DND-41 (cell line): ENCODE measurements at regions not wholly inside any gene's neighbourhood (a gene's known extent, or its start where the extent isn't known, plus 50 kb on each side); places are given as distances from the start of the nearest gene placed in this dataset.

Source experiments
- ATAC-seq: fragments of 200-7000 bp; cut with Tn5 transposase; 3 replicates; pipeline ENCODE4 v1.9.1; 2021; ENCODE audit warnings: low read depth; ENCODE audit not compliant: insufficient read depth
- DNase-seq: peaks from one replicate; pipeline ENCODE4 v3.0.0-alpha.2; 2020
- H2AFZ ChIP-seq: 2 replicates; pipeline ENCODE4 v1.6.0; 2012; ENCODE audit warnings: low read depth, low read length
- H3K27ac ChIP-seq: 2 replicates; pipeline ENCODE4 v1.5.1; 2012; ENCODE audit warnings: low read length, inconsistent platforms
- H3K27me3 ChIP-seq: fragments of 200-600 bp; sonication (generic); 2 replicates; pipeline ENCODE4 v1.6.0; 2012; ENCODE audit warnings: low read length, mild to moderate bottlenecking, inconsistent platforms; ENCODE audit not compliant: insufficient read depth, poor library complexity
- H3K36me3 ChIP-seq: 2 replicates; pipeline ENCODE4 v1.5.1; 2012; ENCODE audit warnings: low read length, inconsistent platforms; ENCODE audit not compliant: insufficient read depth
- H3K4me1 ChIP-seq: 2 replicates; pipeline ENCODE4 v1.5.1; 2012; ENCODE audit warnings: mild to moderate bottlenecking, low read length; ENCODE audit not compliant: insufficient read depth
- H3K4me2 ChIP-seq: 2 replicates; pipeline ENCODE4 v1.6.0; 2012; ENCODE audit warnings: mild to moderate bottlenecking, moderate library complexity, low read length, inconsistent platforms; ENCODE audit not compliant: insufficient read depth
- H3K4me3 ChIP-seq, 2 experiments: fragments of 200-600 bp in 1 of 2; shearing (Covaris generic) in 1 of 2; 2 replicates each; pipeline ENCODE4 v1.5.1; 2012 to 2016; ENCODE audit warnings: inconsistent platforms in 2 of 2, low read length in 2 of 2, mild to moderate bottlenecking in 2 of 2, low read depth in 1 of 2, moderate library complexity in 1 of 2
- H3K79me2 ChIP-seq: 2 replicates; pipeline ENCODE4 v1.6.0; 2012; ENCODE audit warnings: low read length, inconsistent platforms; ENCODE audit not compliant: insufficient read depth
- H3K9ac ChIP-seq: 2 replicates; pipeline ENCODE4 v1.6.0; 2012; ENCODE audit warnings: low read depth, mild to moderate bottlenecking, inconsistent platforms, low read length, moderate library complexity
- H3K9me3 ChIP-seq: 2 replicates; pipeline ENCODE4 v1.5.1; 2012; ENCODE audit warnings: low read length, moderate library complexity, mild to moderate bottlenecking, inconsistent platforms; ENCODE audit not compliant: insufficient read depth, severe bottlenecking
- H4K20me1 ChIP-seq: 2 replicates; pipeline ENCODE4 v1.6.0; 2012; ENCODE audit warnings: low read length; ENCODE audit not compliant: insufficient read depth
- EZH2 ChIP-seq: IDR thresholded peaks from 3 replicates; pipeline ENCODE4 v1.6.1; 2012; ENCODE audit warnings: borderline replicate concordance, low read depth, mild to moderate bottlenecking, moderate library complexity, low read length, inconsistent platforms; ENCODE audit not compliant: severe bottlenecking
- TF ChIP-seq, protein P1 (sequence below): IDR thresholded peaks from 2 replicates; pipeline ENCODE4 v1.5.1; 2012; ENCODE audit warnings: borderline replicate concordance, low read length, moderate library complexity, mild to moderate bottlenecking; ENCODE audit not compliant: poor library complexity, severe bottlenecking; ENCODE audit errors: extremely low read depth

- H3K4me2 ChIP-seq, result no peak overlapping the region
- H3K4me1 ChIP-seq, result no peaks in the 10 kb centered on the region
- H4K20me1 ChIP-seq, result no peaks in the 10 kb centered on the region
- H3K27ac ChIP-seq, result no peak overlapping the region
- H3K79me2 ChIP-seq, result no peaks in the 10 kb centered on the region
- ATAC-seq (no peak), DNase-seq (no peak)
- no peak overlapping the region for H3K9ac ChIP-seq
- H2AFZ ChIP-seq, result no peak overlapping the region
- TF ChIP-seq, protein P1, sequence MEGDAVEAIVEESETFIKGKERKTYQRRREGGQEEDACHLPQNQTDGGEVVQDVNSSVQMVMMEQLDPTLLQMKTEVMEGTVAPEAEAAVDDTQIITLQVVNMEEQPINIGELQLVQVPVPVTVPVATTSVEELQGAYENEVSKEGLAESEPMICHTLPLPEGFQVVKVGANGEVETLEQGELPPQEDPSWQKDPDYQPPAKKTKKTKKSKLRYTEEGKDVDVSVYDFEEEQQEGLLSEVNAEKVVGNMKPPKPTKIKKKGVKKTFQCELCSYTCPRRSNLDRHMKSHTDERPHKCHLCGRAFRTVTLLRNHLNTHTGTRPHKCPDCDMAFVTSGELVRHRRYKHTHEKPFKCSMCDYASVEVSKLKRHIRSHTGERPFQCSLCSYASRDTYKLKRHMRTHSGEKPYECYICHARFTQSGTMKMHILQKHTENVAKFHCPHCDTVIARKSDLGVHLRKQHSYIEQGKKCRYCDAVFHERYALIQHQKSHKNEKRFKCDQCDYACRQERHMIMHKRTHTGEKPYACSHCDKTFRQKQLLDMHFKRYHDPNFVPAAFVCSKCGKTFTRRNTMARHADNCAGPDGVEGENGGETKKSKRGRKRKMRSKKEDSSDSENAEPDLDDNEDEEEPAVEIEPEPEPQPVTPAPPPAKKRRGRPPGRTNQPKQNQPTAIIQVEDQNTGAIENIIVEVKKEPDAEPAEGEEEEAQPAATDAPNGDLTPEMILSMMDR, result no peak
- TF ChIP-seq EZH2, result no peak
- no peak overlapping the region for H3K4me3 ChIP-seq
- peaks cover 5% of the 10 kb centered on the region for H3K27me3 ChIP-seq
- no peaks in the 10 kb centered on the region for H3K9me3 ChIP-seq
- H3K36me3 ChIP-seq, result no peaks in the 10 kb centered on the region
Observed at GRCh38 chr10:9786576-9786975, 1231.1 kb upstream of the CELF2 start.

GRCh38 chr10:9789996-9790395, 1227.7 kb upstream of the CELF2 start:
- peaks cover 5% of the 10 kb centered on the region for H3K27me3 ChIP-seq
- TF ChIP-seq EZH2, result no peak
- TF ChIP-seq, protein P1, result no peak
- ATAC-seq (no peak), DNase-seq (no peak)
- H3K36me3 ChIP-seq, result no peaks in the 10 kb centered on the region
- no peak overlapping the region for H3K4me3 ChIP-seq
- no peak overlapping the region for H3K9ac ChIP-seq
- H3K4me2 ChIP-seq, result no peak overlapping the region
- no peak overlapping the region for H2AFZ ChIP-seq
- H3K9me3 ChIP-seq, result no peaks in the 10 kb centered on the region
- H3K27ac ChIP-seq, result no peak overlapping the region
- H3K79me2 ChIP-seq, result no peaks in the 10 kb centered on the region
- no peaks in the 10 kb centered on the region for H3K4me1 ChIP-seq
- H4K20me1 ChIP-seq, result no peaks in the 10 kb centered on the region

- ATAC-seq, result no peak
- TF ChIP-seq, protein P1, result no peak
- TF ChIP-seq EZH2, result no peak
- no peaks in the 10 kb centered on the region for H3K4me1 ChIP-seq
- no peak overlapping the region for H3K4me2 ChIP-seq
- H3K9me3 ChIP-seq, result no peaks in the 10 kb centered on the region
- H3K27me3 ChIP-seq, result peaks cover 2% of the 10 kb centered on the region
- no peak overlapping the region for H3K27ac ChIP-seq
- no peak overlapping the region for H2AFZ ChIP-seq
- H4K20me1 ChIP-seq, result no peaks in the 10 kb centered on the region
- H3K4me3 ChIP-seq, result no peak overlapping the region
- H3K36me3 ChIP-seq, result no peaks in the 10 kb centered on the region
- H3K9ac ChIP-seq, result no peak overlapping the region
- no peaks in the 10 kb centered on the region for H3K79me2 ChIP-seq
- no peak for DNase-seq
Observed at GRCh38 chr10:9792181-9792580, 1225.5 kb upstream of the CELF2 start.

DNA sequence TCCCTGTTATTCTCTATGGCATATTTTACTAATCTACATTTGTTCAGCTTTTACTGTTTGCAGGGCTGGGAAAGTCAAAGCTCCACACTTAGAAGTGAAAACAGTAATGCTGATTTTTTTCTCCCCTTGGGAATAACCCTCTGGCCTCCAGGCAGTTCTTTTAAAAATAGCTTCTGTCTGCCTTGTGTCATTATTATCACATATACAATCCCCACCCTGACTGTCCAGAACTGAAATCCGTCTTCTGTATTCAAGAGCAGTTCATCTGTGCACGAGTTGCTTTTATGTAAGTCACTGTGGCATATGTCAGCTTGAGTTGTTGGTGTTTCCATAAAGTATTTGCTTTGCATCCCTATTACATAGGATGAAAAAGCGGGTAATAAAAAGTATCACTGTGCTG, 1221.1 kb upstream of the CELF2 start:
- no peak overlapping the region for H3K4me2 ChIP-seq
- H3K9me3 ChIP-seq, result no peaks in the 10 kb centered on the region

More for the DNA sequence above, 1221.1 kb upstream of the CELF2 start:
- ATAC-seq (no peak), DNase-seq (no peak)
- no peak overlapping the region for H2AFZ ChIP-seq
- H3K27ac ChIP-seq, result no peak overlapping the region
- no peaks in the 10 kb centered on the region for H3K4me1 ChIP-seq
- H3K9ac ChIP-seq, result no peak overlapping the region
- no peaks in the 10 kb centered on the region for H3K36me3 ChIP-seq
- no peak overlapping the region for H3K4me3 ChIP-seq
- H3K27me3 ChIP-seq, result no peaks in the 10 kb centered on the region
- H4K20me1 ChIP-seq, result no peaks in the 10 kb centered on the region
- no peak for TF ChIP-seq EZH2
- TF ChIP-seq, protein P1, result no peak
- no peaks in the 10 kb centered on the region for H3K79me2 ChIP-seq
